ENCODE measurements at regions not wholly inside any gene's neighbourhood (a gene's known extent, or its start where the extent isn't known, plus 50 kb on each side); places are given as distances from the start of the nearest gene placed in this dataset.

- no peaks in the 10 kb centered on the region for H3K79me2 ChIP-seq (ENCODE audit: control insufficient read depth, low read length)
- no peaks in the 10 kb centered on the region for H3K4me1 ChIP-seq (ENCODE audit: control insufficient read depth, low read length)
- no peaks in the 10 kb centered on the region for H3K27me3 ChIP-seq (ENCODE audit: control insufficient read depth, low read length)
- H3K9me3 ChIP-seq (ENCODE audit: control insufficient read depth, insufficient read depth, low read length), result no peaks in the 10 kb centered on the region; the same call in 1 of the 2 replicates
- no peak for TF ChIP-seq EZH2phosphoT487 (IDR thresholded peaks at IDR 0.05; ENCODE audit: borderline replicate concordance, low read length)
- TF ChIP-seq CTCF (IDR thresholded peaks at IDR 0.05; ENCODE audit: low read depth, low read length, poor library complexity, severe bottlenecking), result no peak
- H4K20me1 ChIP-seq (ENCODE audit: control insufficient read depth, insufficient read depth, low read depth, low read length), result no peaks in the 10 kb centered on the region
- no peaks in the 10 kb centered on the region for H3F3A ChIP-seq (ENCODE audit: control insufficient read depth, insufficient read depth)
- no peaks in the 10 kb centered on the region for H3K9me2 ChIP-seq (replicated peaks; ENCODE audit: control insufficient read depth, low read length)
- no peak overlapping the region for H3K27ac ChIP-seq (ENCODE audit: low read depth, low read length)
- no peaks in the 10 kb centered on the region for H3K36me3 ChIP-seq (ENCODE audit: control insufficient read depth, low read length)
- H3K4me2 ChIP-seq (ENCODE audit: low read length), result no peak overlapping the region
- no peak overlapping the region for H3K4me3 ChIP-seq (ENCODE audit: low read length)
These were observed 231.6 kb upstream of the CDH2 start for GRCh38 chr18:28408528-28408927.

DNA sequence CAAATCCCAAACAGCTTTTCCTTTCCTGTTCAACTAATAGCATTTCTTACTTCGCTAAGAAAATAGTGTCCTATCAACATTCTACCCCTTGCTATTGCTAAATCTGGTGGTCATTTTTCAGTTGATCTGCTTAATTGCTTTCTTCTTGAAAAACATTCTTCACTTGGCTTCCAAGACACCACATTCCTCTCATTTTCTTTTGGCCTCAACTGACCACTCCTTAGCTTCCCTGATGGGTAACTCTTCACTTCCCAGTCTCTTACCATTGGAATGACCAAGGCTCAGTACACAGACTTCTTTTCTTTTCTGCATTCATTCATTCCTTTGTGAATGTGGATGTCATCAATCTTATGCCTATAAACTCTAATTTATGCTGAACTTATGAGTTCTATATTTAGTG, 230.8 kb upstream of the CDH2 start:
- H3K27me3 ChIP-seq (ENCODE audit: control insufficient read depth, low read length), result no peaks in the 10 kb centered on the region
- H3K36me3 ChIP-seq (ENCODE audit: control insufficient read depth, low read length), result no peaks in the 10 kb centered on the region
- no peaks in the 10 kb centered on the region for H3K79me2 ChIP-seq (ENCODE audit: control insufficient read depth, low read length)
- H4K20me1 ChIP-seq (ENCODE audit: control insufficient read depth, insufficient read depth, low read depth, low read length), result no peaks in the 10 kb centered on the region
- no peak overlapping the region for H3K4me2 ChIP-seq (ENCODE audit: low read length)
- TF ChIP-seq EZH2phosphoT487 (IDR thresholded peaks at IDR 0.05; ENCODE audit: borderline replicate concordance, low read length) (no peak), CTCF (IDR thresholded peaks at IDR 0.05; ENCODE audit: low read depth, low read length, poor library complexity, severe bottlenecking) (no peak)
- no peaks in the 10 kb centered on the region for H3F3A ChIP-seq (ENCODE audit: control insufficient read depth, insufficient read depth)
- H3K4me1 ChIP-seq (ENCODE audit: control insufficient read depth, low read length), result no peaks in the 10 kb centered on the region
- no peaks in the 10 kb centered on the region; the same call in 1 of the 2 replicates for H3K9me3 ChIP-seq (ENCODE audit: control insufficient read depth, insufficient read depth, low read length)
- no peak overlapping the region for H3K27ac ChIP-seq (ENCODE audit: low read depth, low read length)
- H3K9me2 ChIP-seq (replicated peaks; ENCODE audit: control insufficient read depth, low read length), result no peaks in the 10 kb centered on the region
- H3K4me3 ChIP-seq (ENCODE audit: low read length), result no peak overlapping the region

GRCh38 chr18:28406533-28406932, 229.6 kb upstream of the CDH2 start:
- Histone ChIP-seq H3K36me3 (ENCODE audit: control insufficient read depth, low read length) (no peaks in the 10 kb centered on the region), H3F3A (ENCODE audit: control insufficient read depth, insufficient read depth) (no peaks in the 10 kb centered on the region)

More at GRCh38 chr18:28406533-28406932, 229.6 kb upstream of the CDH2 start:
- H3K27ac ChIP-seq (ENCODE audit: low read depth, low read length), result no peak overlapping the region
- no peaks in the 10 kb centered on the region for H3K9me2 ChIP-seq (replicated peaks; ENCODE audit: control insufficient read depth, low read length)
- H3K27me3 ChIP-seq (ENCODE audit: control insufficient read depth, low read length), result no peaks in the 10 kb centered on the region
- H3K4me3 ChIP-seq (ENCODE audit: low read length), result no peak overlapping the region
- H3K79me2 ChIP-seq (ENCODE audit: control insufficient read depth, low read length), result no peaks in the 10 kb centered on the region
- TF ChIP-seq CTCF (IDR thresholded peaks at IDR 0.05; ENCODE audit: low read depth, low read length, poor library complexity, severe bottlenecking), result no peak
- TF ChIP-seq EZH2phosphoT487 (IDR thresholded peaks at IDR 0.05; ENCODE audit: borderline replicate concordance, low read length), result no peak
- H3K4me1 ChIP-seq (ENCODE audit: control insufficient read depth, low read length), result no peaks in the 10 kb centered on the region
- H3K4me2 ChIP-seq (ENCODE audit: low read length), result no peak overlapping the region
- no peaks in the 10 kb centered on the region for H3K9me3 ChIP-seq (ENCODE audit: control insufficient read depth, insufficient read depth, low read length)
- H4K20me1 ChIP-seq (ENCODE audit: control insufficient read depth, insufficient read depth, low read depth, low read length), result no peaks in the 10 kb centered on the region

All from DOHH2 (cell line).